SK-N-MC (cell line): ENCODE measurements at regions not wholly inside any gene's neighbourhood (a gene's known extent, or its start where the extent isn't known, plus 50 kb on each side); places are given as distances from the start of the nearest gene placed in this dataset.

Experiments
- EZH2 ChIP-seq: fragments of 200-600 bp; sonication (generic); IDR thresholded peaks from one replicate; pipeline ENCODE4 v1.6.1; 2017; ENCODE audit warnings: antibody characterized with exemption
- FOXP2 ChIP-seq: optimal IDR thresholded peaks from 2 replicates; pipeline ENCODE3; 2011; ENCODE audit warnings: mild to moderate bottlenecking, moderate library complexity; ENCODE audit not compliant: insufficient read depth; ENCODE audit errors: extremely low read length, control extremely low read depth
- POLR2AphosphoS5 ChIP-seq: IDR thresholded peaks from 2 replicates; pipeline ENCODE4 v1.6.1; 2012; ENCODE audit warnings: mild to moderate bottlenecking, low read depth, low read length, borderline replicate concordance

GRCh38 chr1:178576841-178577240, 63.9 kb downstream of the TEX35 start:
- no peak for TF ChIP-seq EZH2
- TF ChIP-seq POLR2AphosphoS5: no peak
- no peak for TF ChIP-seq FOXP2
